Upper lobe of left lung (tissue), 4 donors: ENCODE measurements at regions not wholly inside any gene's neighbourhood (a gene's known extent, or its start where the extent isn't known, plus 50 kb on each side); places are given as distances from the start of the nearest gene placed in this dataset.

Source experiments
- CTCF ChIP-seq, 6 experiments: fragments of 450-650 bp in 4 of 6; fragments of 200-600 bp in 2 of 6; sonication (generic) in 2 of 6; IDR thresholded peaks; one replicate each; pipeline ENCODE4 v1.5.1; 2016 to 2019; ENCODE audit warnings: antibody characterized with exemption in 6 of 6
- EP300 ChIP-seq, 4 donors: sonication (generic); formaldehyde crosslinking; IDR thresholded peaks; one replicate each; pipeline ENCODE4 v1.5.1; 2017; ENCODE audit warnings: antibody characterized with exemption in 4 of 4, control low read depth in 2 of 4
- POLR2A ChIP-seq, 4 donors: fragments of 450-650 bp; IDR thresholded peaks; one replicate each; pipeline ENCODE4 v1.5.1; 2016 to 2017; ENCODE audit warnings: antibody characterized with exemption in 4 of 4, mild to moderate bottlenecking in 2 of 4

DNA sequence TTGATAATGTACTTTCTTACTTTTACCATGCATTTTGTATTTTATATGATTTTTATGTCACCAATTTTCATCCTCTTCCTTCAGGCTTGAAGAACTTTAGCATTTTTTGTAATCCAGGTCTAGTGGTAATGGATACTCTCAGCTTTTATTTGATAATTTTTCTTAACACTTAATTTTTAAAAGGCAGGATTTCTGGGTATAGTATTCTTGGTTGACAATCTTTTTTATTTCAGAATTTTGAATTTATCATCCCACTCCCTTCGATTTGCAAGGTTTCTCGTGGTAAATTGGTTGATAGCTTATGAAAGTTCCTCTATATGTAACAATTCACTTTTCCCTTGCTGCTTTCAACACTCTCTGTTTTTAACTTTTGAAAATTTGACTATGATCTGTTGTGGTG, 363.7 kb downstream of the HTR7 start:
- TF ChIP-seq EP300 (IDR thresholded peaks at IDR 0.05) (no peak), CTCF (IDR thresholded peaks at IDR 0.05) (no peak), POLR2A (IDR thresholded peaks at IDR 0.05) (no peak)
